SK-N-SH (cell line): ENCODE measurements at regions not wholly inside any gene's neighbourhood (a gene's known extent, or its start where the extent isn't known, plus 50 kb on each side); places are given as distances from the start of the nearest gene placed in this dataset.

Source experiments
- CTCF ChIA-PET: fragments of 300-600, 350-600 bp; formaldehyde crosslinking; extraction: SDS; loops from one replicate; lab custom pipeline; 2021; lab: Yijun Ruan, JAX
- POLR2A ChIA-PET: fragments of 350-600 bp; sonication (Branson Sonifier 250); formaldehyde crosslinking; extraction: SDS; loops from one replicate; lab custom pipeline; 2020; ENCODE audit warnings: antibody characterized with exemption, inconsistent platforms; lab: Yijun Ruan, JAX
- DNase-seq: peaks from one replicate; pipeline ENCODE4 v3.0.0; 2012
- H2AFZ ChIP-seq: fragments of 200-600 bp; sonication (generic); 2 replicates; pipeline ENCODE4 v1.8.1; 2016; ENCODE audit warnings: antibody characterized with exemption, mild to moderate bottlenecking, low read depth
- H3F3A ChIP-seq: fragments of 200-600 bp; sonication (generic); replicated peaks from 2 replicates; pipeline ENCODE3; 2016; ENCODE audit warnings: antibody characterized with exemption, mild to moderate bottlenecking; ENCODE audit not compliant: insufficient read depth
- H3K27ac ChIP-seq, 2 experiments: fragments of 200-500 bp in 1 of 2; fragments of 200-600 bp in 1 of 2; sonication (Bioruptor generic) in 1 of 2; sonication (generic), shearing (Covaris generic) in 1 of 2; 2 replicates each; pipeline versions ENCODE4 v1.5.1 to v1.6.1; 2014 to 2016; ENCODE audit warnings: low read depth in 2 of 2, inconsistent platforms in 1 of 2, low read length in 1 of 2, mild to moderate bottlenecking in 1 of 2, mixed read lengths in 1 of 2
- H3K27me3 ChIP-seq: fragments of 200-600 bp; sonication (generic), shearing (Covaris generic); 2 replicates; pipeline ENCODE4 v1.6.1; 2016; ENCODE audit warnings: mixed run types; ENCODE audit not compliant: insufficient read depth
- H3K36me3 ChIP-seq, 2 experiments: fragments of 200-500 bp in 1 of 2; fragments of 200-600 bp in 1 of 2; sonication (Bioruptor generic) in 1 of 2; sonication (generic) in 1 of 2; replicated peaks in 1 of 2; 2 replicates each; pipeline versions ENCODE3 to v1.5.1; 2014 to 2016; ENCODE audit warnings: low read length in 1 of 2, mild to moderate bottlenecking in 1 of 2; ENCODE audit not compliant: insufficient read depth in 2 of 2, control insufficient read depth in 1 of 2
- H3K4me1 ChIP-seq, 2 experiments: fragments of 200-500 bp in 1 of 2; fragments of 200-600 bp in 1 of 2; sonication (Bioruptor generic) in 1 of 2; sonication (generic), shearing (Covaris generic) in 1 of 2; 2 replicates each; pipeline versions ENCODE4 v1.5.1 to v1.6.1; 2014 to 2016; ENCODE audit warnings: low read depth in 1 of 2, low read length in 1 of 2, mixed run types in 1 of 2; ENCODE audit not compliant: insufficient read depth in 2 of 2, control insufficient read depth in 1 of 2
- H3K4me2 ChIP-seq: fragments of 200-600 bp; sonication (generic), shearing (Covaris generic); 2 replicates; pipeline ENCODE4 v1.6.1; 2017; ENCODE audit warnings: mixed run types
- H3K4me3 ChIP-seq, 2 experiments: fragments of 200-500 bp in 1 of 2; fragments of 200-600 bp in 1 of 2; sonication (Bioruptor generic) in 1 of 2; sonication (generic), shearing (Covaris generic) in 1 of 2; 2 replicates each; pipeline versions ENCODE4 v1.5.1 to v1.8.1; 2014 to 2016; ENCODE audit warnings: low read depth in 2 of 2, inconsistent platforms in 1 of 2, low read length in 1 of 2, mild to moderate bottlenecking in 1 of 2, mixed read lengths in 1 of 2, moderate library complexity in 1 of 2
- H3K79me2 ChIP-seq: fragments of 200-600 bp; sonication (generic); 2 replicates; pipeline ENCODE4 v1.8.1; 2017; ENCODE audit warnings: mild to moderate bottlenecking; ENCODE audit not compliant: insufficient read depth
- H3K9ac ChIP-seq: fragments of 200-600 bp; sonication (generic); 2 replicates; pipeline ENCODE4 v1.6.1; 2017; ENCODE audit warnings: mixed run types
- H3K9me2 ChIP-seq: fragments of 200-600 bp; sonication (generic); 2 replicates; pipeline ENCODE4 v1.6.1; 2017; ENCODE audit warnings: mixed run types
- H3K9me3 ChIP-seq: fragments of 200-600 bp; sonication (generic); 2 replicates; pipeline ENCODE4 v1.6.1; 2017; ENCODE audit warnings: mixed run types, mild to moderate bottlenecking, moderate library complexity
- H4K20me1 ChIP-seq: fragments of 200-600 bp; sonication (generic); 2 replicates; pipeline ENCODE4 v1.6.1; 2017; ENCODE audit warnings: mild to moderate bottlenecking, mixed run types; ENCODE audit not compliant: insufficient read depth
- CHD2 ChIP-seq: fragments of 150-350 bp; IDR thresholded peaks from 2 replicates; pipeline ENCODE4 v1.6.1; 2018; ENCODE audit warnings: low read length; ENCODE audit not compliant: partially characterized antibody
- CTCF ChIP-seq: fragments of 200-600 bp; sonication (generic); IDR thresholded peaks from 2 replicates; pipeline ENCODE4 v1.6.1; 2017; ENCODE audit warnings: antibody characterized with exemption, mild to moderate bottlenecking, moderate library complexity
- ELF1 ChIP-seq: IDR thresholded peaks from 2 replicates; pipeline ENCODE4 v1.4.0; 2012
- EP300 ChIP-seq, 2 experiments: IDR thresholded peaks; 2 replicates each; pipeline versions ENCODE4 v1.4.0 to v1.6.1; 2012; ENCODE audit warnings: borderline replicate concordance in 1 of 2, low read depth in 1 of 2, low read length in 1 of 2
- IRF3 ChIP-seq: fragments of 150-350 bp; IDR thresholded peaks from 2 replicates; pipeline ENCODE4 v1.6.1; 2016; ENCODE audit warnings: mild to moderate bottlenecking, low read depth, low read length
- MAX ChIP-seq: IDR thresholded peaks from 2 replicates; pipeline ENCODE4 v1.4.0; 2012; ENCODE audit warnings: low read depth
- NRF1 ChIP-seq: IDR thresholded peaks from 2 replicates; pipeline ENCODE4 v1.6.1; 2012; ENCODE audit warnings: low read depth, mild to moderate bottlenecking, low read length
- PBX3 ChIP-seq: IDR thresholded peaks from 2 replicates; pipeline ENCODE4; 2012
- RAD21 ChIP-seq: IDR thresholded peaks from 2 replicates; pipeline ENCODE4 v1.6.1; 2012; ENCODE audit warnings: mild to moderate bottlenecking, low read length
- TCF12 ChIP-seq: IDR thresholded peaks from 2 replicates; pipeline ENCODE4 v1.4.0; 2012
- TEAD4 ChIP-seq: IDR thresholded peaks from 2 replicates; pipeline ENCODE4 v1.4.0; 2012; ENCODE audit warnings: mild to moderate bottlenecking, borderline replicate concordance; ENCODE audit not compliant: insufficient read depth
- ZBTB33 ChIP-seq: IDR thresholded peaks from 2 replicates; pipeline ENCODE4 v1.4.0; 2012; ENCODE audit warnings: low read depth, borderline replicate concordance
- WGBS: methylation state at CpG from one replicate; pipeline ENCODE4 v1.1.6; 2017; ENCODE audit warnings: low lambda C conversion rate; 5-methylcytosine and 5-hydroxymethylcytosine counted together
- TF ChIP-seq, protein P1 (sequence below): IDR thresholded peaks from 2 replicates; pipeline ENCODE4 v1.6.1; 2012; ENCODE audit warnings: mild to moderate bottlenecking, low read depth, low read length, moderate library complexity

- Histone ChIP-seq H4K20me1 (no peaks in the 10 kb centered on the region), H3K27me3 (no peaks in the 10 kb centered on the region; the same call in 1 of the 2 replicates), H3K79me2 (no peaks in the 10 kb centered on the region), H3K4me3 (no peak overlapping the region), H3K9ac (no peak overlapping the region), H3K36me3 (no peaks in the 10 kb centered on the region), H3K9me3 (no peaks in the 10 kb centered on the region), H3K4me2 (no peak overlapping the region), H3K4me1 (peaks cover 0 to 12% of the 10 kb centered on the region in 2 experiments; a peak in 2 of 4 replicates), H3K27ac (peak overlapping the region in 1 of 2 experiments; percentile 87; a peak in 2 of 4 replicates), H2AFZ (no peak overlapping the region), H3K9me2 (no peaks in the 10 kb centered on the region), H3F3A (no peaks in the 10 kb centered on the region)
- 33% methylated on average over 3 of the region's 3 CpGs for WGBS
- ChIA-PET CTCF (interaction anchor here (0.6 to 1.7 kb wide), 6 partner anchors 13 to 1062 kb away, joined by 3 to 5 read pairs (median 3); no protein-coding TSS in a partner anchor), POLR2A (interaction anchor here (1.0 kb wide), 1 partner anchor 210 kb away, joined by 3 read pairs; no protein-coding TSS in a partner anchor)
- DNase-seq = no peak
- peak in 1 of 2 experiments; percentile 65; a peak in 1 of 4 replicates for TF ChIP-seq EP300 (IDR thresholded peaks at IDR 0.05; ENCODE audit: borderline replicate concordance in 1 of 2, low read depth in 1 of 2, low read length in 1 of 2)
- 0 out of 2 replicates have a peak, but pooled peaks have one; percentile 29 for TF ChIP-seq RAD21
- TF ChIP-seq, protein P1, sequence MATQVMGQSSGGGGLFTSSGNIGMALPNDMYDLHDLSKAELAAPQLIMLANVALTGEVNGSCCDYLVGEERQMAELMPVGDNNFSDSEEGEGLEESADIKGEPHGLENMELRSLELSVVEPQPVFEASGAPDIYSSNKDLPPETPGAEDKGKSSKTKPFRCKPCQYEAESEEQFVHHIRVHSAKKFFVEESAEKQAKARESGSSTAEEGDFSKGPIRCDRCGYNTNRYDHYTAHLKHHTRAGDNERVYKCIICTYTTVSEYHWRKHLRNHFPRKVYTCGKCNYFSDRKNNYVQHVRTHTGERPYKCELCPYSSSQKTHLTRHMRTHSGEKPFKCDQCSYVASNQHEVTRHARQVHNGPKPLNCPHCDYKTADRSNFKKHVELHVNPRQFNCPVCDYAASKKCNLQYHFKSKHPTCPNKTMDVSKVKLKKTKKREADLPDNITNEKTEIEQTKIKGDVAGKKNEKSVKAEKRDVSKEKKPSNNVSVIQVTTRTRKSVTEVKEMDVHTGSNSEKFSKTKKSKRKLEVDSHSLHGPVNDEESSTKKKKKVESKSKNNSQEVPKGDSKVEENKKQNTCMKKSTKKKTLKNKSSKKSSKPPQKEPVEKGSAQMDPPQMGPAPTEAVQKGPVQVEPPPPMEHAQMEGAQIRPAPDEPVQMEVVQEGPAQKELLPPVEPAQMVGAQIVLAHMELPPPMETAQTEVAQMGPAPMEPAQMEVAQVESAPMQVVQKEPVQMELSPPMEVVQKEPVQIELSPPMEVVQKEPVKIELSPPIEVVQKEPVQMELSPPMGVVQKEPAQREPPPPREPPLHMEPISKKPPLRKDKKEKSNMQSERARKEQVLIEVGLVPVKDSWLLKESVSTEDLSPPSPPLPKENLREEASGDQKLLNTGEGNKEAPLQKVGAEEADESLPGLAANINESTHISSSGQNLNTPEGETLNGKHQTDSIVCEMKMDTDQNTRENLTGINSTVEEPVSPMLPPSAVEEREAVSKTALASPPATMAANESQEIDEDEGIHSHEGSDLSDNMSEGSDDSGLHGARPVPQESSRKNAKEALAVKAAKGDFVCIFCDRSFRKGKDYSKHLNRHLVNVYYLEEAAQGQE = no peak
Observed at GRCh38 chr4:107452717-107453630, 267.1 kb downstream of the PAPSS1 start.

DNA sequence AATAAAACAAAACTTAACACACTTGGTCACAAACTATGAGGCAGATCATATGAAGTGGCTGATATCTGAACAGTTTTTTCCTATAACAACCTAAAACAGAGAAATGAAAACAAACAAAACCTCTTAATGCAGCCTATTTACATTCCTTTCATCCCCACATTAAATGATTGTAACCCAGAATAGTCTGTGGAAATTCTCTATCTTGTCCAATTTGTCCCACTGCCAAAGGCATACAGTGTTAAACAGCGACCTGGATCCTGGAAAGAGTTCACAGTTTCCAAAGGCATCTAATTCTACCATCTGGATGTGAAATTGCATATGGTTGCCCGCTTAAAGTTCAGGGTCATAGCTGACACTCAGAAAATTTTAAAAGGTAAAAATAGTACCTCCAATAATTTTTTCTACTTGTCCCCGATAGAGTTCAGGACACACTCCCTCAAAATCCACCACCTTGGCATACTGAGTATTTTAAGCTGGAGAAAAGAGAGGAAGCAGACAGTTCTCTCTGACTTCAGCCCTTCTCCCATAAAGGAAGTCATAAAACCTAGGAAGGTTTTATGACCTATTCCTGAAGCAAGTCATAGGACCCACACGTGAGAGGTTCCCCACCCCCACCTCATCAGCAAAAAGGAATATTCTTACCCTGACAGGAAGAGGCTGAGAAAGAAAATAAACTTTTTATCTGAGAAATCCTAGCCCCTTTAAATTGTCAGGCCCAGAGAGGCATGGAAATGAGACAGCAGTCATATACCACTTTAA, 270.2 kb downstream of the PAPSS1 start:
- no peaks in the 10 kb centered on the region for H3K27me3 ChIP-seq
- no peaks in the 10 kb centered on the region for H3K9me3 ChIP-seq
- H3K27ac ChIP-seq = no peak overlapping the region
- no peak overlapping the region for H3K9ac ChIP-seq
- ChIA-PET POLR2A (no interaction called here), CTCF (interaction anchor here (1.3 kb wide), 1 partner anchor 9 kb away, joined by 4 read pairs; no protein-coding TSS in a partner anchor)
- no peak overlapping the region for H3K4me3 ChIP-seq
- no peaks in the 10 kb centered on the region for H4K20me1 ChIP-seq
- H3K36me3 ChIP-seq = no peaks in the 10 kb centered on the region
- DNase-seq = no peak
- no peak overlapping the region for H2AFZ ChIP-seq
- H3K4me2 ChIP-seq = no peak overlapping the region
- no peaks in the 10 kb centered on the region for H3K79me2 ChIP-seq
- no peaks in the 10 kb centered on the region for H3F3A ChIP-seq
- H3K9me2 ChIP-seq = no peaks in the 10 kb centered on the region
- WGBS = 74% methylated on average over 4 of the region's 4 CpGs
- H3K4me1 ChIP-seq = peaks cover 0 to 7% of the 10 kb centered on the region in 2 experiments; a peak in 2 of 4 replicates
- TF ChIP-seq NRF1 (no peak), IRF3 (no peak), TCF12 (no peak), TEAD4 (no peak), MAX (no peak), PBX3 (no peak), ZBTB33 (no peak), CTCF (no peak), ELF1 (no peak), CHD2 (no peak)
